HepG2 (cell line): ENCODE measurements at regions not wholly inside any gene's neighbourhood (a gene's known extent, or its start where the extent isn't known, plus 50 kb on each side); places are given as distances from the start of the nearest gene placed in this dataset.

Experiments
- HOXD1 ChIP-seq: sonication (generic); formaldehyde crosslinking; IDR thresholded peaks from 2 replicates; pipeline ENCODE4 v1.5.0; 2020; ENCODE audit warnings: missing genetic modification reagents
- ZNF484 ChIP-seq: sonication (generic); formaldehyde crosslinking; IDR thresholded peaks from 2 replicates; pipeline ENCODE4 v1.5.1; 2020; ENCODE audit warnings: mild to moderate bottlenecking, low read depth, missing genetic modification reagents, borderline replicate concordance
- ZNF558 ChIP-seq: sonication (generic); formaldehyde crosslinking; IDR thresholded peaks from 2 replicates; pipeline ENCODE4 v1.9.0; 2022; ENCODE audit warnings: mild to moderate bottlenecking, missing genetic modification reagents, borderline replicate concordance
- TF ChIP-seq, protein P1 (sequence below): IDR thresholded peaks from 2 replicates; pipeline ENCODE4 v1.6.1; 2016; ENCODE audit warnings: low read depth, control low read depth
- TF ChIP-seq, protein P2 (sequence below): sonication (generic); formaldehyde crosslinking; IDR thresholded peaks from 2 replicates; pipeline ENCODE4 v1.4.0; 2020; ENCODE audit warnings: missing genetic modification reagents
- TF ChIP-seq, protein P3 (sequence below): sonication (generic); formaldehyde crosslinking; IDR thresholded peaks from 2 replicates; pipeline ENCODE4 v1.4.0; 2020; ENCODE audit warnings: mild to moderate bottlenecking, missing genetic modification reagents

DNA sequence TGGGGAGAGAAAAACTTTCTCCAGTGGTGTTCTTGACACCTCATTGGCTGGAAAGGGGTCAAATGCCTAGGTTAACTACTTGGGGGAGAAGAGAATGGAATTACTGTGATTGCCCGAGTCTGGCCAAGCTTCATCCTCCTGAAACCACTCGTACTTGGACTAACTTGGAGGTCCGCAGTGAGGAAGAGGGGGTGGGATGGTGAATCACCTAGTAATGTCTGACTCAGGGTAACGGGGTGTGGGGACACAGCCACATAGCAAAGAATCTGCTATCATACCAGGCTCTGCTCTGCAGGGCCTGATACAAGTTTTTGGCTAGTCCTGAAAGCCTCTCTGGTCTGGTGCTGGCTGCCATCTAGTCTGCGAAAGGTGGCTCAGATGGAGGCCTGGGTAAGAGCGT is 190.9 kb downstream of the RPS24 start (continued):
- TF ChIP-seq, protein P1, sequence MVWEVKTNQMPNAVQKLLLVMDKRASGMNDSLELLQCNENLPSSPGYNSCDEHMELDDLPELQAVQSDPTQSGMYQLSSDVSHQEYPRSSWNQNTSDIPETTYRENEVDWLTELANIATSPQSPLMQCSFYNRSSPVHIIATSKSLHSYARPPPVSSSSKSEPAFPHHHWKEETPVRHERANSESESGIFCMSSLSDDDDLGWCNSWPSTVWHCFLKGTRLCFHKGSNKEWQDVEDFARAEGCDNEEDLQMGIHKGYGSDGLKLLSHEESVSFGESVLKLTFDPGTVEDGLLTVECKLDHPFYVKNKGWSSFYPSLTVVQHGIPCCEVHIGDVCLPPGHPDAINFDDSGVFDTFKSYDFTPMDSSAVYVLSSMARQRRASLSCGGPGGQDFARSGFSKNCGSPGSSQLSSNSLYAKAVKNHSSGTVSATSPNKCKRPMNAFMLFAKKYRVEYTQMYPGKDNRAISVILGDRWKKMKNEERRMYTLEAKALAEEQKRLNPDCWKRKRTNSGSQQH = no peak
- TF ChIP-seq, protein P2, sequence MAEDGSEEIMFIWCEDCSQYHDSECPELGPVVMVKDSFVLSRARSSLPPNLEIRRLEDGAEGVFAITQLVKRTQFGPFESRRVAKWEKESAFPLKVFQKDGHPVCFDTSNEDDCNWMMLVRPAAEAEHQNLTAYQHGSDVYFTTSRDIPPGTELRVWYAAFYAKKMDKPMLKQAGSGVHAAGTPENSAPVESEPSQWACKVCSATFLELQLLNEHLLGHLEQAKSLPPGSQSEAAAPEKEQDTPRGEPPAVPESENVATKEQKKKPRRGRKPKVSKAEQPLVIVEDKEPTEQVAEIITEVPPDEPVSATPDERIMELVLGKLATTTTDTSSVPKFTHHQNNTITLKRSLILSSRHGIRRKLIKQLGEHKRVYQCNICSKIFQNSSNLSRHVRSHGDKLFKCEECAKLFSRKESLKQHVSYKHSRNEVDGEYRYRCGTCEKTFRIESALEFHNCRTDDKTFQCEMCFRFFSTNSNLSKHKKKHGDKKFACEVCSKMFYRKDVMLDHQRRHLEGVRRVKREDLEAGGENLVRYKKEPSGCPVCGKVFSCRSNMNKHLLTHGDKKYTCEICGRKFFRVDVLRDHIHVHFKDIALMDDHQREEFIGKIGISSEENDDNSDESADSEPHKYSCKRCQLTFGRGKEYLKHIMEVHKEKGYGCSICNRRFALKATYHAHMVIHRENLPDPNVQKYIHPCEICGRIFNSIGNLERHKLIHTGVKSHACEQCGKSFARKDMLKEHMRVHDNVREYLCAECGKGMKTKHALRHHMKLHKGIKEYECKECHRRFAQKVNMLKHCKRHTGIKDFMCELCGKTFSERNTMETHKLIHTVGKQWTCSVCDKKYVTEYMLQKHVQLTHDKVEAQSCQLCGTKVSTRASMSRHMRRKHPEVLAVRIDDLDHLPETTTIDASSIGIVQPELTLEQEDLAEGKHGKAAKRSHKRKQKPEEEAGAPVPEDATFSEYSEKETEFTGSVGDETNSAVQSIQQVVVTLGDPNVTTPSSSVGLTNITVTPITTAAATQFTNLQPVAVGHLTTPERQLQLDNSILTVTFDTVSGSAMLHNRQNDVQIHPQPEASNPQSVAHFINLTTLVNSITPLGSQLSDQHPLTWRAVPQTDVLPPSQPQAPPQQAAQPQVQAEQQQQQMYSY (CRISPR knock-in tag) = no peak
- TF ChIP-seq, protein P3, sequence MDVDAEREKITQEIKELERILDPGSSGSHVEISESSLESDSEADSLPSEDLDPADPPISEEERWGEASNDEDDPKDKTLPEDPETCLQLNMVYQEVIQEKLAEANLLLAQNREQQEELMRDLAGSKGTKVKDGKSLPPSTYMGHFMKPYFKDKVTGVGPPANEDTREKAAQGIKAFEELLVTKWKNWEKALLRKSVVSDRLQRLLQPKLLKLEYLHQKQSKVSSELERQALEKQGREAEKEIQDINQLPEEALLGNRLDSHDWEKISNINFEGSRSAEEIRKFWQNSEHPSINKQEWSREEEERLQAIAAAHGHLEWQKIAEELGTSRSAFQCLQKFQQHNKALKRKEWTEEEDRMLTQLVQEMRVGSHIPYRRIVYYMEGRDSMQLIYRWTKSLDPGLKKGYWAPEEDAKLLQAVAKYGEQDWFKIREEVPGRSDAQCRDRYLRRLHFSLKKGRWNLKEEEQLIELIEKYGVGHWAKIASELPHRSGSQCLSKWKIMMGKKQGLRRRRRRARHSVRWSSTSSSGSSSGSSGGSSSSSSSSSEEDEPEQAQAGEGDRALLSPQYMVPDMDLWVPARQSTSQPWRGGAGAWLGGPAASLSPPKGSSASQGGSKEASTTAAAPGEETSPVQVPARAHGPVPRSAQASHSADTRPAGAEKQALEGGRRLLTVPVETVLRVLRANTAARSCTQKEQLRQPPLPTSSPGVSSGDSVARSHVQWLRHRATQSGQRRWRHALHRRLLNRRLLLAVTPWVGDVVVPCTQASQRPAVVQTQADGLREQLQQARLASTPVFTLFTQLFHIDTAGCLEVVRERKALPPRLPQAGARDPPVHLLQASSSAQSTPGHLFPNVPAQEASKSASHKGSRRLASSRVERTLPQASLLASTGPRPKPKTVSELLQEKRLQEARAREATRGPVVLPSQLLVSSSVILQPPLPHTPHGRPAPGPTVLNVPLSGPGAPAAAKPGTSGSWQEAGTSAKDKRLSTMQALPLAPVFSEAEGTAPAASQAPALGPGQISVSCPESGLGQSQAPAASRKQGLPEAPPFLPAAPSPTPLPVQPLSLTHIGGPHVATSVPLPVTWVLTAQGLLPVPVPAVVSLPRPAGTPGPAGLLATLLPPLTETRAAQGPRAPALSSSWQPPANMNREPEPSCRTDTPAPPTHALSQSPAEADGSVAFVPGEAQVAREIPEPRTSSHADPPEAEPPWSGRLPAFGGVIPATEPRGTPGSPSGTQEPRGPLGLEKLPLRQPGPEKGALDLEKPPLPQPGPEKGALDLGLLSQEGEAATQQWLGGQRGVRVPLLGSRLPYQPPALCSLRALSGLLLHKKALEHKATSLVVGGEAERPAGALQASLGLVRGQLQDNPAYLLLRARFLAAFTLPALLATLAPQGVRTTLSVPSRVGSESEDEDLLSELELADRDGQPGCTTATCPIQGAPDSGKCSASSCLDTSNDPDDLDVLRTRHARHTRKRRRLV = no peak
- no peak for TF ChIP-seq HOXD1
- no peak for TF ChIP-seq ZNF558 (CRISPR knock-in tag)
- no peak for TF ChIP-seq ZNF484 (CRISPR knock-in tag)
